Stimulated activated naive B cell treated with anti-CD40 and anti-IgM and Interleukin-4, amounts not matched to agents 10 μg/mL and 1 μg/mL and 100 μg/mL, for 72 hours (primary cell): ENCODE measurements at regions not wholly inside any gene's neighbourhood (a gene's known extent, or its start where the extent isn't known, plus 50 kb on each side); places are given as distances from the start of the nearest gene placed in this dataset.

ENCODE experiments used
- ATAC-seq, 2 donors: fragments of 150-1000 bp; cut with Tn5 transposase; replicated peaks; 2 replicates each; pipeline ENCODE4 v1.10.0; 2021; ENCODE audit warnings: moderate library complexity in 1 of 2
- DNase-seq: peaks from one replicate; pipeline ENCODE4 v3.0.0; 2021
- H3K27ac Mint-ChIP-seq: one replicate; pipeline ENCODE4 v1.8.0; 2022; ENCODE audit warnings: mild to moderate bottlenecking, mixed read lengths
- H3K27me3 Mint-ChIP-seq, 2 donors: one replicate each; pipeline ENCODE4 v1.8.0; 2022; ENCODE audit warnings: mixed read lengths in 2 of 2
- H3K36me3 Mint-ChIP-seq, 2 donors: one replicate each; pipeline ENCODE4 v1.8.0; 2022; ENCODE audit warnings: mixed read lengths in 2 of 2, mild to moderate bottlenecking in 1 of 2
- H3K4me1 Mint-ChIP-seq, 2 donors: one replicate each; pipeline ENCODE4 v1.8.0; 2022; ENCODE audit warnings: mixed read lengths in 2 of 2, mild to moderate bottlenecking in 1 of 2
- H3K4me3 Mint-ChIP-seq, 2 donors: one replicate each; pipeline ENCODE4 v1.8.0; 2022; ENCODE audit warnings: mild to moderate bottlenecking in 2 of 2, mixed read lengths in 2 of 2, moderate library complexity in 1 of 2
- H3K9me3 Mint-ChIP-seq, 2 donors: one replicate each; pipeline ENCODE4 v1.8.0; 2022; ENCODE audit warnings: mixed read lengths in 2 of 2, mild to moderate bottlenecking in 1 of 2

GRCh38 chr17:27404676-27405075 lies 51.6 kb upstream of the KSR1 start:
- peaks cover 4 to 7% of the 10 kb centered on the region in 2 donors for H3K4me1 Mint-ChIP-seq
- peaks cover 5 to 15% of the 10 kb centered on the region in 2 donors for H3K27me3 Mint-ChIP-seq
- DNase-seq, result no peak
- H3K9me3 Mint-ChIP-seq, result no peaks in the 10 kb centered on the region
- ATAC-seq, result no peak
- H3K36me3 Mint-ChIP-seq, result no peaks in the 10 kb centered on the region
- no peak overlapping the region for H3K4me3 Mint-ChIP-seq
- no peak overlapping the region for H3K27ac Mint-ChIP-seq
